Hepatocyte (in vitro differentiated cells): ENCODE measurements at regions not wholly inside any gene's neighbourhood (a gene's known extent, or its start where the extent isn't known, plus 50 kb on each side); places are given as distances from the start of the nearest gene placed in this dataset.

Experiments
- DNase-seq: peaks from one replicate; pipeline ENCODE4 v3.0.0-alpha.2; 2016; ENCODE audit warnings: low spot score
- H2AFZ ChIP-seq: fragments of 200-600 bp; sonication (generic); 2 replicates; pipeline ENCODE4 v1.6.0; 2016; ENCODE audit warnings: antibody characterized with exemption, mild to moderate bottlenecking
- H3K27ac ChIP-seq: fragments of 200-600 bp; sonication (generic); 2 replicates; pipeline ENCODE4 v1.5.1; 2016; ENCODE audit warnings: mild to moderate bottlenecking
- H3K27me3 ChIP-seq: fragments of 200-600 bp; sonication (generic); 2 replicates; pipeline ENCODE4 v1.6.1; 2016
- H3K36me3 ChIP-seq: fragments of 200-600 bp; sonication (generic); replicated peaks from 2 replicates; pipeline ENCODE4 v1.5.1; 2016; ENCODE audit warnings: low read depth; ENCODE audit not compliant: insufficient read depth
- H3K4me1 ChIP-seq: fragments of 200-600 bp; sonication (generic); 2 replicates; pipeline ENCODE4 v1.5.1; 2016; ENCODE audit warnings: mild to moderate bottlenecking, moderate library complexity; ENCODE audit not compliant: insufficient read depth
- H3K4me2 ChIP-seq: fragments of 200-600 bp; sonication (generic); 2 replicates; pipeline ENCODE4 v1.6.0; 2016
- H3K4me3 ChIP-seq: fragments of 200-600 bp; sonication (generic); 2 replicates; pipeline ENCODE4 v1.5.1; 2016; ENCODE audit warnings: mild to moderate bottlenecking
- H3K79me2 ChIP-seq: fragments of 200-600 bp; sonication (generic); 2 replicates; pipeline ENCODE4 v1.6.0; 2017; ENCODE audit warnings: mild to moderate bottlenecking
- H3K9me2 ChIP-seq: fragments of 200-600 bp; sonication (generic); replicated peaks from 2 replicates; pipeline ENCODE4 v1.6.0; 2017; ENCODE audit warnings: mild to moderate bottlenecking; ENCODE audit not compliant: insufficient read depth
- H3K9me3 ChIP-seq: fragments of 200-600 bp; sonication (generic); 2 replicates; pipeline ENCODE4 v1.5.1; 2016; ENCODE audit warnings: low read depth, mild to moderate bottlenecking
- H4K20me1 ChIP-seq: fragments of 200-600 bp; sonication (generic); 2 replicates; pipeline ENCODE4 v1.6.0; 2016; ENCODE audit warnings: mild to moderate bottlenecking; ENCODE audit not compliant: insufficient read depth, poor library complexity, severe bottlenecking
- CTCF ChIP-seq: fragments of 200-600 bp; sonication (generic); IDR thresholded peaks from 2 replicates; pipeline ENCODE4 v1.5.1; 2016; ENCODE audit warnings: antibody characterized with exemption, mild to moderate bottlenecking; ENCODE audit not compliant: poor library complexity
- EZH2 ChIP-seq: fragments of 200-600 bp; sonication (generic); IDR thresholded peaks from 2 replicates; pipeline ENCODE4 v1.6.1; 2016; ENCODE audit warnings: antibody characterized with exemption, mild to moderate bottlenecking, borderline replicate concordance
- EZH2phosphoT487 ChIP-seq: fragments of 200-600 bp; sonication (generic); IDR thresholded peaks from one replicate; pipeline ENCODE4 v1.6.1; 2018; ENCODE audit warnings: antibody characterized with exemption, mild to moderate bottlenecking, low read depth, moderate library complexity; ENCODE audit not compliant: unreplicated experiment, severe bottlenecking
- WGBS: methylation state at CpG from one replicate; pipeline ENCODE4 v1.1.6; 2016; ENCODE audit warnings: low lambda C conversion rate; ENCODE audit errors: missing lambda C conversion rate; 5-methylcytosine and 5-hydroxymethylcytosine counted together

- Histone ChIP-seq H3K27ac (no peak overlapping the region), H3K4me3 (no peak overlapping the region), H3K9me3 (no peaks in the 10 kb centered on the region), H3K79me2 (no peaks in the 10 kb centered on the region), H2AFZ (no peak overlapping the region), H3K36me3 (no peaks in the 10 kb centered on the region), H3K4me2 (no peak overlapping the region), H3K9me2 (no peaks in the 10 kb centered on the region), H3K4me1 (no peaks in the 10 kb centered on the region), H3K27me3 (no peaks in the 10 kb centered on the region), H4K20me1 (no peaks in the 10 kb centered on the region)
- DNase-seq: no peak
- TF ChIP-seq EZH2phosphoT487 (no peak), EZH2 (no peak), CTCF (no peak)
Measured at GRCh38 chr6:126661646-126662045, 321.7 kb downstream of the CENPW start.

- Histone ChIP-seq H3K79me2 (no peaks in the 10 kb centered on the region), H2AFZ (no peak overlapping the region), H3K36me3 (no peaks in the 10 kb centered on the region), H3K4me2 (no peak overlapping the region), H3K27me3 (no peaks in the 10 kb centered on the region), H3K4me3 (no peak overlapping the region), H3K9me2 (no peaks in the 10 kb centered on the region), H3K27ac (no peak overlapping the region), H3K9me3 (no peaks in the 10 kb centered on the region), H4K20me1 (no peaks in the 10 kb centered on the region), H3K4me1 (no peaks in the 10 kb centered on the region)
- no peak for DNase-seq
- TF ChIP-seq EZH2: no peak
- TF ChIP-seq CTCF: no peak
- no peak for TF ChIP-seq EZH2phosphoT487
Measured at GRCh38 chr6:126662966-126663365, 323.1 kb downstream of the CENPW start.

GRCh38 chr6:126664271-126664670 is 324.4 kb downstream of the CENPW start:
- H3K27ac ChIP-seq: no peak overlapping the region
- H3K4me2 ChIP-seq: no peak overlapping the region
- TF ChIP-seq EZH2 (no peak), CTCF (no peak), EZH2phosphoT487 (no peak)
- no peaks in the 10 kb centered on the region for H3K9me2 ChIP-seq
- no peaks in the 10 kb centered on the region for H4K20me1 ChIP-seq
- no peaks in the 10 kb centered on the region for H3K9me3 ChIP-seq
- H3K4me3 ChIP-seq: no peak overlapping the region
- WGBS: 80% methylated on average over 1 of the region's 1 CpG
- no peak overlapping the region for H2AFZ ChIP-seq
- DNase-seq: no peak
- no peaks in the 10 kb centered on the region for H3K36me3 ChIP-seq
- no peaks in the 10 kb centered on the region for H3K79me2 ChIP-seq
- H3K27me3 ChIP-seq: no peaks in the 10 kb centered on the region
- H3K4me1 ChIP-seq: no peaks in the 10 kb centered on the region

- H3K4me2 ChIP-seq: no peak overlapping the region
- DNase-seq: no peak
- no peak overlapping the region for H2AFZ ChIP-seq
- no peak for TF ChIP-seq CTCF
- TF ChIP-seq EZH2phosphoT487: no peak
- TF ChIP-seq EZH2: no peak
- no peaks in the 10 kb centered on the region for H3K27me3 ChIP-seq
- peaks cover 6% of the 10 kb centered on the region for H3K9me3 ChIP-seq
- H3K27ac ChIP-seq: no peak overlapping the region
- no peaks in the 10 kb centered on the region for H3K36me3 ChIP-seq
- WGBS: 83% methylated on average over 3 of the region's 3 CpGs
- H4K20me1 ChIP-seq: no peaks in the 10 kb centered on the region
- no peaks in the 10 kb centered on the region for H3K4me1 ChIP-seq
- no peaks in the 10 kb centered on the region for H3K9me2 ChIP-seq
- no peaks in the 10 kb centered on the region for H3K79me2 ChIP-seq
- no peak overlapping the region for H3K4me3 ChIP-seq
Measured at GRCh38 chr6:126665551-126665950, 325.6 kb downstream of the CENPW start.
